IPS-NIHi7 (cell line): ENCODE measurements at regions not wholly inside any gene's neighbourhood (a gene's known extent, or its start where the extent isn't known, plus 50 kb on each side); places are given as distances from the start of the nearest gene placed in this dataset.

ENCODE experiments used
- DNase-seq: peaks from one replicate; pipeline ENCODE4 v3.0.0; 2012; ENCODE audit warnings: mixed read lengths; ENCODE audit errors: extremely low spot score

GRCh38 chr10:89095701-89096391 lies 105.2 kb downstream of the FAS start:
- no peak for DNase-seq

DNA sequence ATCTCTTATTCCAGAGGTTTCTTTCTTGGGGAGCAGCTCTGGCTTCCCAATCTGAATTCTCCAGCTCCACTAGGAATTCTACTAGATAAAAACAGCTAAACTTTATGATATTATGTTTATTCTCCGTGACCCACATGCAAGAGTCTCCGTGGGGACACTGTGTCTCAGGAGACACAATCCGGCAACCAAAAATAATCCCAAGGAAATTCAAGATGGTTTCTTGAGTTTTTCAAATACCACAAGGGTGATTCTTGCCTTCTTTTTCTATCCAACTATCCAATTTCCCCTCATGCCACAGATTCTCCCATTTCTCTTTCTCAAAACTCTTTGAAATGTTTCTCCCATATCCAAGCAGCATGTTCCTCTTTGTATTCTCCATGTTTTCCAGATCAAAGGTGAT lies 103.1 kb downstream of the FAS start:
- no peak for DNase-seq

GRCh38 chr10:89092981-89093380 lies 102.4 kb downstream of the FAS start:
- no peak for DNase-seq

GRCh38 chr10:89092439-89092838 lies 101.8 kb downstream of the FAS start:
- DNase-seq: no peak

- DNase-seq: no peak
These were observed 100.9 kb downstream of the FAS start for GRCh38 chr10:89091496-89091895.

- no peak for DNase-seq
These were observed 100.3 kb downstream of the FAS start for GRCh38 chr10:89090756-89091445.

DNA sequence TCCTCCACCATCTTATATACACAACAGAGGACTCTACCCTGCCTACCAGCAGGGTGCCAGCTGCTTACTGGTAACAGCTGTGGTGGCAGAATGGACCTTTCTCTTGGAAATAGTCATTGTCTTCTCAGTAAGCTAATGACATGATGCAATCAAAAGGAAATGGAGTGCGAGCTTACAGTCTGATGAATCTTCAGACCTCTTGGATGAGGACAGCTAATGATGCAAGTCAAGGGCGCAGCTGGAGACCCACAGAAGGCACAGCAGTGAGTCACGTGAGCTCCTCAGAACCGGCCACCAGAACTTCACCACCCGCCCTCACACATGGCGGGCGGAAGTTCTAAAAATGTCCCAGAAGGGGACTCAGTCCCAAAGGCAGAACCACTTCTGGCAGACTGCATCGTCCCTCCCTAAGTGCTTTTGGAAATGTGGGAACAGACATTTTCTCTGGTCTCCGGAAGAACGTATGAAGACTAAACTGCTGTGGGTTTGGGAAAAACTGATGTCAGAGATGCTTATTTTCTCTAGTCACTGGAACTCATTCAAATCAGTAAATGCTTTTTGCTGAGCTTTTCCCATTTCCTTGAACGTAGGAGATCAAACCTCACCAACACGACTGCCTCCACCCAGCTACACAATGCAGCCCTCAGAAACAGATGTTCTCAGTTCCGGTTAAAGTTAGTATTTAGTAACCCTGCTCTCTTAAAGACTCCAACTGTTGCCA lies 96.4 kb downstream of the FAS start:
- peak; percentile 12 for DNase-seq

DNA sequence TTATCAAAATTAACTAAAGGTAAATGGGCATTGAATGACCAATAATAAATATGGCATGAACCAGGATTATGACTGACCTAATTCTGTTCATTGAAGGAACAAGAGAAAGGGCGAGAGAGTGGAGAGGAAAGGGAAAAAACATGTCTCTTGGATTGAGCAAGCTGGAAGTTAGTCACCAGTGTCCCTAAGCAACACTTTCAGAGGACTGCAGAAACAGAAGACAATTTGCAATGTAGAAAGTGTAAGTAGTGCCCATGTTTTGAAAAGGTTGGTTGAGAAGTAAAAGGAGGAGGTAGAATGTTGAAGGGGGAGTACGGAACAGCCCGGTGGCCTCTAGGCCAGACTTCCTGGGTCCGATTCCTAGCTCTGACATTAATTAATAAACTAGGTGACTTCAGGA lies 94.6 kb downstream of the FAS start:
- DNase-seq: no peak

- no peak for DNase-seq
These were observed 91.5 kb downstream of the FAS start for GRCh38 chr10:89082086-89082485.

GRCh38 chr10:89080660-89081059 lies 90.1 kb downstream of the FAS start:
- DNase-seq: no peak

GRCh38 chr10:89079961-89080360 lies 89.4 kb downstream of the FAS start:
- no peak for DNase-seq

DNA sequence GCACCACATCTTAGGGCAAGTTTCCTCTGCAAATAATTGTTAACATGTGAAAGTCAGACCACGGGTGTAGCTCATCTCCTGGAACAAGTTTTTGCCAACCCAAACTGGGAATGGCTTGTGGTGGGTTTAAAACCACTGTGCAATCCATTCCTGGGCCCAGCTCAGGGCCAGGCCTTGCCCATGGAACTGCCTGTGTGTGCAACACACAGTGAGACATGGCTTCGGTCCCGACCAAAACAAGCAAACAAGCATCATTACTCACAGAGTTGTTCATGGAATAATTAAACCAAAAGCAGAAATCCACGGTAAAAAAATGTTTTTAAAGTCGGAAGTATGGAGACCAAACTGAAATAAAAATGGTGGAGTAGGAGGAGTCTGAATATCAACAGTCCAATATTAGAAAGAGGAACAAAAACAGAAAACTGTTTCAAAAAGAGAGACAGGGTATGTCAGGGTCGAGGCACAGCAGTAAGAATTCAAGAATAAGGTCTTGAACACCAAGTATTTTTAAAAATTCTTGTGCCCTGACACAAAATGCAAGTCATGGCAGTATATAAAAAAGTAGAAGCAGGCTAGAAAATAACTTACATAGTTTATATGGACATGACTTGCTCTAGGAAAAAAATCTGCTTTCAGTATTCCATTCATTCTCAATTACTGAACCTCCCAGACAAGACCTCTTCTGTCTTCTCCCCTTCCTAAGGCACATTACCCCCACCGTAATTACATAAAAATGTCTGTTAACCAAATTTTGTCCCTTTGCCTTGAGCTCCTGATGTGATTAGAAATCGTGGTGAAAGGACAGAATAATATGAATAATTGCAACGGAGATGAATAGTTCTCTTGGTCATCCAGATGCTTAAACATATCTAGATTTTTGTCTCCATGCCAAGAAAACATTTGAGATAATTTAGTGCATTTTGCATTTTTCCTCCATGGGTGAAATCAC lies 88.4 kb downstream of the FAS start:
- no peak for DNase-seq

- no peak for DNase-seq
These were observed 85.5 kb downstream of the FAS start for GRCh38 chr10:89076120-89076519.

DNA sequence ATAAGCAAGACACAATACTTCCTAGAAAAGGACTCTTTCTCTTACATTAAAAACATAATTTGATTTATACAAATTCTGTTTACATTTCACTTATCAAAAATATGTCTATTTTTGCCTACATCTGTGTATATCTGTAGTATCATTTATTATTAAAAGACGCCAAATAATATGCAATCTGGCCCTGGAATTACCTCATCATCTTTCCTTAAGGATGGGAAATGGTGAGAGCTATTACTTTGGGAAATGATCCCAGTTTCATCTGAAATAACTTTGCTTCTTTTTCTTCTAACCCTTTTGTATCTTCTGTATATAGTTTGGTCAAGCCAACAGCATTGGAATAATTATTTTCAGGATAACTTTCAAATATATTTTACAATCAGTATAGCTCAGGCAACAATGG lies 85.0 kb downstream of the FAS start:
- no peak for DNase-seq

- DNase-seq: no peak
These were observed 83.5 kb downstream of the FAS start for GRCh38 chr10:89074120-89074519.

GRCh38 chr10:89073719-89074118 lies 83.1 kb downstream of the FAS start:
- no peak for DNase-seq

- no peak for DNase-seq
These were observed 79.0 kb downstream of the FAS start for GRCh38 chr10:89069589-89069988.
